Endothelial cell of umbilical vein (primary cell): ENCODE measurements at regions not wholly inside any gene's neighbourhood (a gene's known extent, or its start where the extent isn't known, plus 50 kb on each side); places are given as distances from the start of the nearest gene placed in this dataset.

Experiments used
- EZH2 ChIP-seq: IDR thresholded peaks from 2 replicates; pipeline ENCODE4 v1.6.1; 2012; ENCODE audit warnings: borderline replicate concordance, low read depth, mild to moderate bottlenecking, moderate library complexity, low read length, inconsistent platforms; ENCODE audit not compliant: severe bottlenecking
- POLR2AphosphoS5 ChIP-seq: IDR thresholded peaks from 2 replicates; pipeline ENCODE4 v1.6.1; 2012; ENCODE audit warnings: low read depth, mild to moderate bottlenecking, control low read depth, low read length, moderate library complexity; ENCODE audit not compliant: insufficient read depth
- TF ChIP-seq, protein P1 (sequence below), 2 donors: IDR thresholded peaks; 1 replicate in 1 of 2; 2 replicates in 1 of 2; pipeline ENCODE4 v1.5.1; 2011; ENCODE audit warnings: low read length in 2 of 2, mild to moderate bottlenecking in 2 of 2, moderate library complexity in 2 of 2, control low read depth in 1 of 2, inconsistent platforms in 1 of 2, low read depth in 1 of 2; ENCODE audit not compliant: insufficient read depth in 1 of 2; ENCODE audit errors: extremely low read depth in 1 of 2

DNA sequence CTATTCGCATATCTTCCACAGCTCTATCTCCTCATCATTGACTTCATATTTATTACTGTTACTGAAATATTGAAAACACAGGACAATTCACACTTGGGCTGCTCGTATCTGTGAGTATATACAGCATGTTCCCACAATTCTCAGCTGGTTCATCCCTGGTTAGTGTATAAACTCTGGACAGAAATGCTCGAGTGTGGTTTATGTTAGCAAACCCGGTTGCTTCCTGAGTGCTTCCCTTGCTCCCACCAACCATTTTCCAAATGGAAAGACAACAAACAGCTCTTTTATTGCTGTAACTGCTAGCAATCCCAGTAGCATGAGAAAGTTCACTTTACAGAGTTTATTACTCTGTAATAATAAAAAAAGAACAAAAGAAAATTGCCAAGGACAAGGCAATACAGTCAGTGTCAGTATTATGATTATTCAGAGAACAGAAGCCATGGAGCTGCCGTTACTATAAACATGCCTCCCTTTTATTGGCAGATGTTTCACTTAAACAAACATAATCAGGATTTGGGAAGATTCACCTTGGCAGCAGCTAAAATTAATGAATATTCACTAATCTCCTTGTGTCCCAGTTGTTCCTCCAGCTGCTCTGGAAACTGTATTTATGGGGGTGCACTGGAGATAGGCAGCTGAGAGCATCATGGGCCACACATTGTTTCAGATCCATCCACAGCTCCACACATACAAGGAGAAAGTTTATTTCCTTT is 134.1 kb upstream of the GUCY1A1 start:
- TF ChIP-seq, protein P1, sequence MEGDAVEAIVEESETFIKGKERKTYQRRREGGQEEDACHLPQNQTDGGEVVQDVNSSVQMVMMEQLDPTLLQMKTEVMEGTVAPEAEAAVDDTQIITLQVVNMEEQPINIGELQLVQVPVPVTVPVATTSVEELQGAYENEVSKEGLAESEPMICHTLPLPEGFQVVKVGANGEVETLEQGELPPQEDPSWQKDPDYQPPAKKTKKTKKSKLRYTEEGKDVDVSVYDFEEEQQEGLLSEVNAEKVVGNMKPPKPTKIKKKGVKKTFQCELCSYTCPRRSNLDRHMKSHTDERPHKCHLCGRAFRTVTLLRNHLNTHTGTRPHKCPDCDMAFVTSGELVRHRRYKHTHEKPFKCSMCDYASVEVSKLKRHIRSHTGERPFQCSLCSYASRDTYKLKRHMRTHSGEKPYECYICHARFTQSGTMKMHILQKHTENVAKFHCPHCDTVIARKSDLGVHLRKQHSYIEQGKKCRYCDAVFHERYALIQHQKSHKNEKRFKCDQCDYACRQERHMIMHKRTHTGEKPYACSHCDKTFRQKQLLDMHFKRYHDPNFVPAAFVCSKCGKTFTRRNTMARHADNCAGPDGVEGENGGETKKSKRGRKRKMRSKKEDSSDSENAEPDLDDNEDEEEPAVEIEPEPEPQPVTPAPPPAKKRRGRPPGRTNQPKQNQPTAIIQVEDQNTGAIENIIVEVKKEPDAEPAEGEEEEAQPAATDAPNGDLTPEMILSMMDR (IDR thresholded peaks at IDR 0.05; ENCODE audit: extremely low read depth in 1 of 2, insufficient read depth in 1 of 2, low read depth in 1 of 2, low read length in 2 of 2) = no peak
- no peak for TF ChIP-seq EZH2
- TF ChIP-seq POLR2AphosphoS5 = no peak
